HL-60/S4 treated with phorbol 12-myristate 13-acetate at 8.2 ng/mL for 4 days and 3 days (cell line): ENCODE measurements at regions not wholly inside any gene's neighbourhood (a gene's known extent, or its start where the extent isn't known, plus 50 kb on each side); places are given as distances from the start of the nearest gene placed in this dataset.

ENCODE experiments used
- in situ Hi-C: fragments of 300-500 bp; cut with MboI; formaldehyde crosslinking; loops from 2 replicates; pipeline ENCODE4 v1.15.0; 2022; ENCODE audit warnings: low sequenced_read_pairs

- in situ Hi-C loops, result no loop called here
These were observed 390.7 kb downstream of the INHBA start for GRCh38 chr7:41312235-41312634.

GRCh38 chr7:41311301-41311700 is 391.6 kb downstream of the INHBA start:
- in situ Hi-C loops, result no loop called here

GRCh38 chr7:41306486-41306885 is 396.4 kb downstream of the INHBA start:
- in situ Hi-C loops, result no loop called here

GRCh38 chr7:41305001-41305400 is 397.9 kb downstream of the INHBA start:
- in situ Hi-C loops, result no loop called here

- in situ Hi-C loops, result no loop called here
These were observed 399.2 kb downstream of the INHBA start for GRCh38 chr7:41303709-41304108.

- in situ Hi-C loops, result no loop called here
These were observed 404.5 kb downstream of the INHBA start for GRCh38 chr7:41298409-41298808.

- in situ Hi-C loops, result no loop called here
These were observed 405.7 kb downstream of the INHBA start for GRCh38 chr7:41297166-41297565.

GRCh38 chr7:41295455-41295815 is 407.5 kb downstream of the INHBA start:
- in situ Hi-C loops, result no loop called here

- in situ Hi-C loops, result no loop called here
These were observed 408.1 kb downstream of the INHBA start for GRCh38 chr7:41294556-41295454.

GRCh38 chr7:41292487-41292886 is 410.4 kb downstream of the INHBA start:
- in situ Hi-C loops, result no loop called here

- in situ Hi-C loops, result no loop called here
These were observed 415.1 kb downstream of the INHBA start for GRCh38 chr7:41287559-41288335.

GRCh38 chr7:41280491-41280890 is 422.4 kb downstream of the INHBA start:
- in situ Hi-C loops, result no loop called here

GRCh38 chr7:41277561-41277960 is 425.3 kb downstream of the INHBA start:
- in situ Hi-C loops, result no loop called here

GRCh38 chr7:41275255-41275654 is 427.6 kb downstream of the INHBA start:
- in situ Hi-C loops, result no loop called here

GRCh38 chr7:41274179-41274578 is 428.7 kb downstream of the INHBA start:
- in situ Hi-C loops, result no loop called here

GRCh38 chr7:41272664-41273063 is 430.2 kb downstream of the INHBA start:
- in situ Hi-C loops, result no loop called here

- in situ Hi-C loops, result no loop called here
These were observed 434.0 kb downstream of the INHBA start for GRCh38 chr7:41268878-41269277.

- in situ Hi-C loops, result no loop called here
These were observed 441.8 kb downstream of the INHBA start for GRCh38 chr7:41261080-41261479.

- in situ Hi-C loops, result no loop called here
These were observed 445.2 kb downstream of the INHBA start for GRCh38 chr7:41257660-41258059.

GRCh38 chr7:41256186-41256945 is 446.5 kb downstream of the INHBA start:
- in situ Hi-C loops, result no loop called here

- in situ Hi-C loops, result no loop called here
These were observed 447.2 kb downstream of the INHBA start for GRCh38 chr7:41255716-41256115.
